Parathyroid adenoma (tissue), 2 donors: ENCODE measurements at regions not wholly inside any gene's neighbourhood (a gene's known extent, or its start where the extent isn't known, plus 50 kb on each side); places are given as distances from the start of the nearest gene placed in this dataset.
"Not testable (repeated sequence)": the region's sequence is repeated elsewhere in the genome, so short reads cannot be mapped to it uniquely, and the experiment has no call there.

Experiments
- H2AFZ ChIP-seq: fragments of 300-600 bp; sonication (generic); one replicate; pipeline ENCODE4 v1.7.0; 2017; ENCODE audit warnings: antibody characterized with exemption, mild to moderate bottlenecking
- H3K27ac ChIP-seq: fragments of 300-600 bp; sonication (generic); one replicate; pipeline ENCODE4 v1.7.0; 2017
- H3K27me3 ChIP-seq: fragments of 300-600 bp; sonication (generic); one replicate; pipeline ENCODE4 v1.7.0; 2017; ENCODE audit warnings: low read length; ENCODE audit not compliant: control insufficient read depth, insufficient read depth
- H3K36me3 ChIP-seq: fragments of 300-600 bp; sonication (generic); one replicate; pipeline ENCODE4 v1.7.0; 2017; ENCODE audit warnings: low read length; ENCODE audit not compliant: control insufficient read depth, insufficient read depth
- H3K4me1 ChIP-seq: fragments of 300-600 bp; sonication (generic); one replicate; pipeline ENCODE4 v1.7.0; 2017; ENCODE audit warnings: control low read depth
- H3K4me2 ChIP-seq: fragments of 300-600 bp; sonication (generic); one replicate; pipeline ENCODE4 v1.7.0; 2017; ENCODE audit warnings: low read length
- H3K4me3 ChIP-seq: fragments of 300-600 bp; sonication (generic); one replicate; pipeline ENCODE4 v1.7.0; 2017; ENCODE audit warnings: low read depth, low read length
- H3K79me2 ChIP-seq: fragments of 300-600 bp; sonication (generic); one replicate; pipeline ENCODE4 v1.7.0; 2017; ENCODE audit warnings: control low read depth
- H3K9ac ChIP-seq: fragments of 300-600 bp; sonication (generic); one replicate; pipeline ENCODE4 v1.7.0; 2017; ENCODE audit warnings: mild to moderate bottlenecking
- H3K9me3 ChIP-seq: fragments of 300-600 bp; sonication (generic); one replicate; pipeline ENCODE4 v1.7.0; 2017; ENCODE audit warnings: low read length; ENCODE audit not compliant: control insufficient read depth
- donor health status: primary hyperparathyroidism.

DNA sequence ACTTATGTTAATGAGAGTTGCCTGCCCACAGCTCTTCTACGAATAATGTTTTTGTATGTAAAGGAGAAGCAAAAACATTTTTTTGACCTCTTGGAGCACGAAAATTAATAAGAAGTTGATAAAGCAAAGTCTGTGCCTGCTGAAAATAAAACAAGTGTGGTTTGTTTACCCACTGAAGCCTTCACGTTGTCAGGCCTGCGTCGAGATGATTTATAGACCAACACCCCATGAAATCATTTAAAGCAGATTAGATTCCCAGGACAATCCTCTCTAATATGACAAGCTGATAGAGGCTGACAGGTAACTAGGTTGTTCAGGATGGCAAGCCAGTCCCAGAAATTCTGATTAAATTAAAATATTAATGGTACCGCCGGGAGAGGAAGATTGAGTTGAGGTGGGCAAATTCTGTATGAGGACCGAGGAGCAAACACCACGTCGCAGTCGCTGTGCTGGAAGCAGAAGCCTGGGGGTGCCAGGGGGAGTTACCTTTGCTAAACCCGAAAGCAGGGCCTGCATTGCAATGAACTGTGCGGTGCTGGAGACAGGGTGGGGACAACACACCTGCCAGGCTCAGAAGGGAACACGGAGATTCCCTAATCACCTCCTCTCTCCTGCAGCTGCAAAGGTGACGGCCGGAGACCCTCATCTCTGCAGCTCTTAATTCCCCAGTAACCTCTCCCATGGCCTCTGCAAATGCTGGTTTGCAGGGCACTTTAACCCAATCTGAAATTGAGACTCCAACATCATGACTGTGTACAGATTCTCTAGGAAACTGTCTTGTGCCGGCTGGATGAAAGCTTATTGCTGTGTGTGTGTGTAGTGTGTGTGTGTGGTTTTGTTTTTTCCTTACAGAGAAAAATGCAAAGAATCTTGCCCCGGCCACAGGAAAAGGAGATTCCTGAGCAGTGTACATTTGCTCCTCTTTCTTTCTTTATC is 2805.9 kb downstream of the RPIA start:
- H3K4me1 ChIP-seq, H3K79me2 ChIP-seq, H3K36me3 ChIP-seq, H2AFZ ChIP-seq, H3K27me3 ChIP-seq, H3K4me2 ChIP-seq, H3K9ac ChIP-seq, H3K27ac ChIP-seq, H3K9me3 ChIP-seq, H3K4me3 ChIP-seq: not testable (repeated sequence)

DNA sequence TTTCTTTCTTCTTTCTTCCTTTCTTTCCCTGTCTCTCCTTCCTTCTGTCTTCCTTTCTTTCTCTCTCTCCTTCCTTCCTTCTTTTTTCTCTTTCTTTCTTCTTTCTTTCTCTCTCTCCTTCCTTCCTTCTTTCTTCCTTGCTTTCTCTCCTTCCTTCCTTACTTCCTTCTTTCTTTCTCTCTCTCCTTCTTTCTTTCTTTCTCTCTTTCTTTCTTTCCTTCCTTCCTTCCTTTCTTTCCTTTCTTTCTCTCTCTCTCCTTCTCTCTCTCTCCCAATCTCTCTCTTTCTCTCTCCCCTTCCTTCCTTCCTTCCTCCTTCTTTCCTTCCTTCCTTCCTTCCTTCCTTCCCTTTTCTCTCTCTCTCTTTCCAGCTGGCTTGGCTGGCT is 2806.6 kb downstream of the RPIA start:
- H3K27ac ChIP-seq, H3K9ac ChIP-seq, H3K27me3 ChIP-seq, H3K79me2 ChIP-seq, H3K4me3 ChIP-seq, H3K36me3 ChIP-seq, H3K9me3 ChIP-seq, H3K4me1 ChIP-seq, H3K4me2 ChIP-seq, H2AFZ ChIP-seq: not testable (repeated sequence)

DNA sequence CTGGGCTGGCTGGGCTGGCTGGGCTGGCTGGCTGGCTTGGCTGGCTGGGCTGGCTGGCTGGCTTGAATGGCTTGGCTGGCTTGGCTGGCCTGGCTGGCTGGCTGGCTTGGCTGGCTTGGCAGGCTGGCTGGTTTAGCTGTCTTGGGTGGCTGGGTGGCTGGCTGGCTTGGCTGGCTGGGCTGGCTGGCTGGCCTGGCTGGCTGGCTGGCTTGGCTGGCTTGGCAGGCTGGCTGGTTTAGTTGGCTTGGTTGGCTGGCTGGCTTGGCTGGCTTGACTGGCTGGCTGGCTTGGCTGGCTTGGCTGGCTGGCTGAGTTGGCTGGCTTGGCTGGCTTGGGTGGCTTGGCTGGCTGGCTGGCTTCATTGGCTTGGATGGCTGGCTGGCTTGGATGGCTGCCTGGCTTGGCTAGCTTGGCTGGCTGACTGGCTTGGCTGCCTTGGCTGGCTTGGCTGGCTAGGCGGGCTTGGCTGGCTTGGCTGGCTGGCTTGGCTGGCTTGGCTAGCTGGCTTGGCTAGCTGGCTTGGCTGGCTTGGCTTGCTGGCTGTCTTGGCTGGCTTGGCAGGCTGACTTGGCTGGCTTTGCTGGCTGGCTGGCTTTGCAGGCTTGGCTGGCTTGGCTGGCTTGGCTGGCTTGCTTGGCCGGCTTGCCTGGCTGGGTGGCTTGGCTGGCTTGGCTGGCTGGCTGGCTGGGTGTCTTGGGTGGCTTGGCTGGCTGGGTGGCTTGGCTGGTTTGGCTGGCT is 2807.2 kb downstream of the RPIA start:
- H3K27ac ChIP-seq, H3K9ac ChIP-seq, H3K9me3 ChIP-seq, H2AFZ ChIP-seq, H3K27me3 ChIP-seq, H3K4me3 ChIP-seq, H3K36me3 ChIP-seq, H3K4me2 ChIP-seq, H3K4me1 ChIP-seq, H3K79me2 ChIP-seq: not testable (repeated sequence)

DNA sequence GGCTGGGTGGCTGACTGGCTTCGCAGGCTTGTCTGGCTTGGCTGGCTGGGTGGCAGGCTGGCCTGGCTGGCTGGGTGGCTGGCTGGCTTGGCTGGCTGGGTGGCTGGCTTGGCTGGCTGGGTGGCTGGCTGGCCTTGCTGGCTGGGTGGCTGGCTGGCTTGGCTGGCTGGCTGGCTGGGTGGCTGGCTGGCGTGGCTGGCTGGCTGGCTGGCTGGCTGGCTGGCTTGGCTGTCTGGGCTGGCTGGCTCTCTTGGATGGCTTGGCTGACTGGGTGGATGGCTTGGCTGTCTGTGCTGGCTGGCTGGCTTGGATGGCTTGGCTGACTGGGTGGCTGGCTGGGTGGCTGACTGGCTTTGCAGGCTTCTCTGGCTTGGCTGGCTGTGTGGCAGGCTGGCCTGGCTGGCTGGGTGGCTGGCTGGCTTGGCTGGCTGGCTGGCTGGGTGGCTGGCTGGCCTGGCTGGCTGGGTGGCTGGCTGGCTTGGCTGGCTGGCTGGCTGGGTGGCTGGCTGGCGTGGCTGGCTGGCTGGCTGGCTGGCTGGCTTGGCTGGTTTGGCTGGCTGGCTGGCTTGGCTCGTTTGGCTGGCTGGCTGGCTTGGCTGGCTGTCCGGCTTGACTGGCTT is 2808.1 kb downstream of the RPIA start:
- not testable (repeated sequence) for H3K9me3 ChIP-seq

DNA sequence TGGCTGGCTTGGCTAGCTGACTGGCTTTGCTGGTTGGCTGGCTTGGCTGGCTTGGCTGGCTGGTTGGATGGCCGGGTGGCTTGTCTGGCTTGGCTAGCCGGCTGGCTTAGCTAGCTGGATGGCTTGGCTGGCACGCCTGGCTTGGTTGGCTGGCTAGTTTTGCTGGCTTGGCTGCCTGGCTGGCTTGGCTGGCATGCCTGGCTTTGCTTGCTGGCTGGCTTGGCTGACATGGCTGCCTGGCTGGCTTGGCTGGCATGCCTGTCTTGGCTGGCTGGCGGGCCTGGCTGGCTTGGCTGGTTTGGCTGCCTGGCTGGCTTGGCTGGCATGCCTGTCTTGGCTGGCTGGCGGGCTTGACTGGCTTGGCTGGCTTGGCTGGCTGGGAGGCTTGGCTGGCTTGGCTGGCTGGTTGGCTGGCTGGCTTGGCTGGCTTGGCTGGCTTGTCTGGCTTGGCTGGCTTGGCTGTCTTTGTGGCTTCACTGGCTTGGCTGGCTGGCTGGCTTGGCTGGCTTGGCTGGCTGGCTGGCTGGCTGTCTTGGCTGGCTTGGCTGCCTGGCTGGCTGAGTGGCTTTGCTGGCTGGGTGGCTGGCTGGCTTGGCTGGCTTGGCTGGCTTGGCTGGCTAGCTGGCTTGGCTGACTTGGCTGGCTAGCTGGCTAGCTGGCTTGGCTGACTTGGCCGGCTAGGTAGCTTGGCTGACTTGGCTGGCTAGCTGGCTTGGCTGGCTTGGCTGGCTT is 2808.9 kb downstream of the RPIA start:
- H3K36me3 ChIP-seq, H3K9ac ChIP-seq, H3K27me3 ChIP-seq, H3K27ac ChIP-seq, H2AFZ ChIP-seq, H3K79me2 ChIP-seq, H3K4me3 ChIP-seq, H3K9me3 ChIP-seq, H3K4me1 ChIP-seq, H3K4me2 ChIP-seq: not testable (repeated sequence)

More for the DNA sequence above, 2808.1 kb downstream of the RPIA start:
- H3K27ac ChIP-seq, H3K4me2 ChIP-seq, H3K9ac ChIP-seq, H2AFZ ChIP-seq, H3K36me3 ChIP-seq, H3K79me2 ChIP-seq, H3K27me3 ChIP-seq, H3K4me1 ChIP-seq, H3K4me3 ChIP-seq: not testable (repeated sequence)

DNA sequence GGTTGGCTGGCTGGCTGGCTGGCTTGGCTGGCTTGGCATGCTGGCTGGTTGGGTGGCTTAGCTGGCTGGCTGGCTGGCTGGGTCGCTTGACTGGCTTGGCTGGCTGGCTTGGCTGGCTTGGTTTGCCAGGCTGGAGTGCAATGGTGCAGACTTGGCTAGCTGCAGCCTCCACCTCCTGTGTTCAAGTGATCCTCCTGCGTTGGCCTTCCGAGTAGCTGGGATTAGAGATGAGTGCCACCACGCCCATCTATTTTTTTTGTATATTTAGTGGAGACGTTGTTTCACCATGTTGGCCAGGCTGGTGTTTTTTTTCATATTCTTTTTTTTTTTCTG is 2809.5 kb downstream of the RPIA start:
- not testable (repeated sequence) for H3K4me1 ChIP-seq, H3K9ac ChIP-seq, H2AFZ ChIP-seq, H3K79me2 ChIP-seq, H3K4me2 ChIP-seq, H3K9me3 ChIP-seq, H3K36me3 ChIP-seq, H3K27ac ChIP-seq, H3K27me3 ChIP-seq, H3K4me3 ChIP-seq

DNA sequence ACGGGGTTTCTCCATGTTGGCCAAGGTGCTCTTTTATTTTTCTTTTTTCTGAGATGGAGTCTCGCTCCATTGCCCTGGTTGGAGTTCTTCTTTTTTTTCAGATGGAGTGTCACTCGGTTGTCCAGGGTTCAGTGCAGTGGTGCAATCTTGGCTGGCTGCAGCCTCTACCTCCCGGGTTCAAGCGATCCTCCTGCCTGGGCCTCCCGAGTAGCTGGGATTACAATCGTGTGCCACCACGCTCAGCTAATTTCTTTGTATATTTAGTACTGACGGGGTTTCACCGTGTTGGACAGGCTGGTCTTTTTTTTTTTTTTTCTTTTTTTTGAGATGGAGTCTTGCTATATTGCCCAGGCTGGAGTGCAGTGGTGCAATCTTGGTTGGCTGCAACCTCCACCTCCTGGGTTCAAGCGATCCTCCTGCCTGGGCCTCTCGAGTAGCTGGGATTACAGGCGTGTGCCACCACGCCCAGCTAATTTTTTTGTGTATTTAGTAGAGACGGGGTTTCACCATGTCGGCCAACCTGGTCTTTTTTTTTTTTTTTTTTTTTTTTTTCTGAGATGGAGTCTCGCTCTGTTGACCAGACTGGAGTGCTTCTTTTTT is 2810.1 kb downstream of the RPIA start:
- H3K27me3 ChIP-seq, H3K4me3 ChIP-seq, H3K36me3 ChIP-seq, H3K79me2 ChIP-seq, H3K4me1 ChIP-seq, H3K4me2 ChIP-seq, H3K9me3 ChIP-seq, H2AFZ ChIP-seq, H3K9ac ChIP-seq, H3K27ac ChIP-seq: not testable (repeated sequence)

DNA sequence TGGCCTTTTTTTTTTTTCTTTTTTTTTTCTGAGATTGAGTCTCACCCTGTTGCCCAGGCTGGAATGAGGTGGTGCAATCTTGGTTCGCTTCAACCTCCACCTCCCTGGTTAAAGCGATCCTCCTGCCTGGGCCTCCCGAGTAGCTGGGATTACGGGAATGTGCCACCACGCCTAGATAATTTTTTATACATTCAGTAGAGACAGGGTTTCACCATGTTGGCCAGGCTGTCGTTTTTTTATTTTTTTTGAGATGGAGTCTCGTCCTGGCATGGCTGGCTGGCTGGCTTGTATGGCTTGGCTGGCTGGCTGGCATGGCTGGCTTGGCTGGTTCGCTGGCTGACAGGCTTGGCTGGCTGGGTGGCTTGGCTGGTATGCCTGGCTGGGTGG is 2812.1 kb downstream of the RPIA start:
- not testable (repeated sequence) for H3K9ac ChIP-seq, H3K27me3 ChIP-seq, H3K9me3 ChIP-seq, H3K27ac ChIP-seq, H3K36me3 ChIP-seq, H3K4me1 ChIP-seq, H3K79me2 ChIP-seq, H3K4me3 ChIP-seq, H3K4me2 ChIP-seq, H2AFZ ChIP-seq

DNA sequence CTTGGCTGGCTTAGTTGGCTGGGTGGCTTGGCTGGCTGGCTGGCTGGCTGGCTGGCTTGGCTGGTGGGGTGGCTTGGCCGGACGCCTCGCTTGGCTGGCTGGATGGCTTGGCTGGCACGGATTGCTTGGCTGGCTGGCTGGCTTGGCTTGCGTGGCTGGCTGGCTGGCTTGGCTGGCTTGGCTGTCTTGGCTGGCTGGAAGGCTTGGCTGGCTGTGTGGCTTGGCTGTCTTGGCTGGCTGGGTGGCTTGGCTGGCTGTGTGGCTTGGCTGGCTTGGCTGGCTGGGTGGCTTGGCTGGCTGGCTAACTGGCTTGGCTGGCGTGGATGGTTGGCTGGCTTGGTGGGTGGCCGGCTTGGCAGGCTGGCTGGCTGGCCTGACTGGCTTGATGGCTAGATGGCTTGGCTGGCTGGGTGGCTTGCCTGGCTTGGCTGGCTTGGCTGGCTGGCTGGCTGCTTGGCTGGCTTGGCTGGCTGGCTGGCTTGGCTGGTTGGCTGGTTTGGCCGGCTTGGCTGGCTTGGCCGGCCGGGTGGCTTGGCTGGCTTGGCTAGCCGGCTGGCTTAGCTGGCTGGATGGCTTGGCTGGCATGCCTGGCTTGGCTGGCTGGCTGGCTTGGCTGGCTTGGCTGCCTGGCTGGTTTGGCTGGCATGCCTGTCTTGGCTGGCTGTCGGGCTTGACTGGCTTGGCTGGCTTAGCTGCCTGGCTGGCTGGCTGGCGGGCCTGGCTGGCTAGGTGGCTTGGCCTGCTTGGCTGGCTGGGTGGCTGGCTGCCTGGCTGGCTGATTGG is 2812.7 kb downstream of the RPIA start:
- not testable (repeated sequence) for H3K4me3 ChIP-seq, H3K36me3 ChIP-seq, H3K79me2 ChIP-seq, H3K9me3 ChIP-seq, H3K27ac ChIP-seq, H3K9ac ChIP-seq, H3K27me3 ChIP-seq, H3K4me1 ChIP-seq, H2AFZ ChIP-seq, H3K4me2 ChIP-seq

DNA sequence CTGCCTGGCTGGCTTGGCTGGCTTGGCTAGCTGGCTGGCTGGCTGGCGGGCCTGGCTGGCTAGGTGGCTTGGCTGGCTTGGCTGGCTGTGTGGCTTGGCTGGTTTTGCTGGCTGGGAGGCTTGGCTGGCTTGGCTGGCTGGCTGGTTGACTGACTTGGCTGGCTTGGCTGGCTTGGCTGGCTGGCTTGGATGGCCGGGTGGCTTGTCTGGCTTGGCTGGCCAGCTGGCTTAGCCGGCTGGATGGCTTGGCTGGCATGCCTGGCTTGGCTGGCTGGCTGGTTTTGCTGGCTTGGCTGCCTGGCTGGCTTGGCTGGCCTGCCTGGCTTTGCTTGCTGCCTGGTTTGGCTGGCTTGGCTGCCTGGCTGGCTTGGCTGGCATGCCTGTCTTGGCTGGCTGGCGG is 2817.3 kb downstream of the RPIA start:
- H3K4me1 ChIP-seq, H3K27ac ChIP-seq, H3K9ac ChIP-seq, H2AFZ ChIP-seq, H3K4me2 ChIP-seq, H3K36me3 ChIP-seq, H3K79me2 ChIP-seq, H3K4me3 ChIP-seq, H3K9me3 ChIP-seq, H3K27me3 ChIP-seq: not testable (repeated sequence)
